ENCODE measurements at regions not wholly inside any gene's neighbourhood (a gene's known extent, or its start where the extent isn't known, plus 50 kb on each side); places are given as distances from the start of the nearest gene placed in this dataset.
A peak's percentile ranks its signal among the peaks of the same experiment; 100 is the strongest.

GRCh38 chr5:17005107-17005828 lies 69.2 kb upstream of the MYO10 start:
- Histone ChIP-seq H3K4me1 (replicated peaks in 1 of 2; ENCODE audit: control insufficient read depth in 2 of 2, insufficient read depth in 2 of 2, low read length in 2 of 2) (no peaks in the 10 kb centered on the region), H4K20me1 (replicated peaks; ENCODE audit: control insufficient read depth, insufficient read depth, low read length) (no peaks in the 10 kb centered on the region), H3K27ac (ENCODE audit: extremely low read depth, low read depth, low read length) (no peak overlapping the region), H2AFZ (ENCODE audit: low read depth, low read length) (no peak overlapping the region), H3K9ac (ENCODE audit: insufficient read depth in 1 of 2, low read depth in 2 of 2, low read length in 2 of 2) (no peak overlapping the region), H3K27me3 (ENCODE audit: control insufficient read depth in 2 of 2, insufficient read depth in 2 of 2, low read length in 2 of 2) (peaks cover 6 to 17% of the 10 kb centered on the region in 2 experiments; a peak in 2 of 5 replicates), H3K9me3 (replicated peaks; ENCODE audit: control insufficient read depth, insufficient read depth, low read depth, low read length) (no peaks in the 10 kb centered on the region), H3K4me2 (ENCODE audit: insufficient read depth, low read length) (no peak overlapping the region), H3K36me3 (ENCODE audit: control insufficient read depth, insufficient read depth, low read length) (no peaks in the 10 kb centered on the region), H3K9me1 (ENCODE audit: control insufficient read depth, insufficient read depth, low read length) (no peaks in the 10 kb centered on the region), H3K79me2 (ENCODE audit: control insufficient read depth, insufficient read depth, low read length) (no peaks in the 10 kb centered on the region), H3K4me3 (no peak overlapping the region)
- WGBS (ENCODE audit: insufficient coverage, low coverage, missing lambda C conversion rate): 1% methylated on average over 10 of the region's 10 CpGs
- ChIA-PET POLR2A (no interaction called here), CTCF (ENCODE audit: low intra/inter-chr PET ratio) (no interaction called here)
- in situ Hi-C loops (cut with MboI): no loop called here
- no peak for ATAC-seq
- TF ChIP-seq ZBTB7A (IDR thresholded peaks at IDR 0.05; ENCODE audit: borderline replicate concordance, control insufficient read depth, low read depth, low read length) (no peak), HDAC8 (tag; IDR thresholded peaks at IDR 0.05) (no peak), ZC3H8 (IDR thresholded peaks at IDR 0.05) (no peak), PHB (CRISPR knock-in tag; IDR thresholded peaks at IDR 0.05) (no peak), SP1 (CRISPR knock-in tag; IDR thresholded peaks at IDR 0.05) (no peak), TAL1 (IDR thresholded peaks at IDR 0.05) (no peak), RBFOX2 (IDR thresholded peaks at IDR 0.05; ENCODE audit: low read depth, low read length) (no peak)
- intact Hi-C loops (cut with micrococcal nuclease): no loop called here
- FAIRE-seq: no peak
- BruUV-seq (replicated peaks): no TSS peak
- DNase-seq (ENCODE audit: extremely low read depth in 1 of 4, low spot score in 3 of 4): no peak

DNA sequence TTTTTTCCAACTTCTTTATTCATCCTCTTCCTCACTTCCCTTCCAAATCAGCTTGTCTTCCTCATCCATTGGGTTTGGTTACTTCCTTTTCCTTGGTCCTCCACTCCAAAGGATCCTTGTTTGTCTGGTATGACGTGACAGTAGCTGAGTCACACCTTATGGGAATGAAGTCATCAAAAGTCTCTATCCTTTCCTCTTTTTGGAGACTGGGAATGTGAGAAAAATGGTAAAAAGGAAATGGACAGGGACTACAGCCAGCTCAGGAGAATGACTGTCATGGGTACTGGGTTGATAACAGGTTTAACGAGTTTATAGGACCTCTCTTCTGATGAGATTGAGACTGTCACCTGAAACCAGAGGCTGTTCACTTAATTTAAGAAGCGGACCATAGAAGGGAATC lies 76.2 kb upstream of the MYO10 start:
- WGBS (ENCODE audit: insufficient coverage, low coverage, missing lambda C conversion rate): 0% methylated on average over 3 of the region's 3 CpGs
- no peak overlapping the region for H3K9ac ChIP-seq (ENCODE audit: insufficient read depth in 1 of 2, low read depth in 2 of 2, low read length in 2 of 2)
- intact Hi-C loops (cut with micrococcal nuclease): no loop called here
- no peaks in the 10 kb centered on the region for H3K9me3 ChIP-seq (replicated peaks; ENCODE audit: control insufficient read depth, insufficient read depth, low read depth, low read length)
- POLR2A ChIA-PET: interaction anchor here (0.6 kb wide), 1 partner anchor 20 kb away, joined by 4 read pairs; no protein-coding TSS in a partner anchor
- H2AFZ ChIP-seq (ENCODE audit: low read depth, low read length): no peak overlapping the region
- ATAC-seq: no peak
- no peaks in the 10 kb centered on the region for H3K9me1 ChIP-seq (ENCODE audit: control insufficient read depth, insufficient read depth, low read length)
- CTCF ChIA-PET (ENCODE audit: low intra/inter-chr PET ratio): no interaction called here
- H3K36me3 ChIP-seq (ENCODE audit: control insufficient read depth, insufficient read depth, low read length): no peaks in the 10 kb centered on the region
- no peak for TF ChIP-seq NFIC (IDR thresholded peaks at IDR 0.05)
- TF ChIP-seq, protein P1, sequence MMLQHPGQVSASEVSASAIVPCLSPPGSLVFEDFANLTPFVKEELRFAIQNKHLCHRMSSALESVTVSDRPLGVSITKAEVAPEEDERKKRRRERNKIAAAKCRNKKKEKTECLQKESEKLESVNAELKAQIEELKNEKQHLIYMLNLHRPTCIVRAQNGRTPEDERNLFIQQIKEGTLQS (IDR thresholded peaks at IDR 0.05): peak; percentile 18; the same call in 1 of the 2 replicates
- TF ChIP-seq, protein P1 (CRISPR knock-in tag; conservative IDR thresholded peaks at IDR 0.05): no peak
- H3K4me1 ChIP-seq (replicated peaks in 1 of 2; ENCODE audit: control insufficient read depth in 2 of 2, insufficient read depth in 2 of 2, low read length in 2 of 2): no peaks in the 10 kb centered on the region
- no peak for DNase-seq (ENCODE audit: extremely low read depth in 1 of 4, low spot score in 3 of 4)
- in situ Hi-C loops (cut with MboI): no loop called here
- BruUV-seq (replicated peaks): no TSS peak
- no peak for FAIRE-seq
- H3K27ac ChIP-seq (ENCODE audit: extremely low read depth, low read depth, low read length): no peak overlapping the region
- no peaks in the 10 kb centered on the region for H3K79me2 ChIP-seq (ENCODE audit: control insufficient read depth, insufficient read depth, low read length)
- no peak overlapping the region for H3K4me2 ChIP-seq (ENCODE audit: insufficient read depth, low read length)
- H4K20me1 ChIP-seq (replicated peaks; ENCODE audit: control insufficient read depth, insufficient read depth, low read length): no peaks in the 10 kb centered on the region
- no peak overlapping the region for H3K4me3 ChIP-seq
- H3K27me3 ChIP-seq (ENCODE audit: control insufficient read depth in 2 of 2, insufficient read depth in 2 of 2, low read length in 2 of 2): no peaks in the 10 kb centered on the region
